GM19438 (cell line): ENCODE measurements at regions not wholly inside any gene's neighbourhood (a gene's known extent, or its start where the extent isn't known, plus 50 kb on each side); places are given as distances from the start of the nearest gene placed in this dataset.

Source experiments
- ATAC-seq: cut with Tn5 transposase; IDR thresholded peaks from one replicate; pipeline ENCODE4 v1.9.1; 2021; ENCODE audit warnings: low read depth; ENCODE audit not compliant: unreplicated experiment

DNA sequence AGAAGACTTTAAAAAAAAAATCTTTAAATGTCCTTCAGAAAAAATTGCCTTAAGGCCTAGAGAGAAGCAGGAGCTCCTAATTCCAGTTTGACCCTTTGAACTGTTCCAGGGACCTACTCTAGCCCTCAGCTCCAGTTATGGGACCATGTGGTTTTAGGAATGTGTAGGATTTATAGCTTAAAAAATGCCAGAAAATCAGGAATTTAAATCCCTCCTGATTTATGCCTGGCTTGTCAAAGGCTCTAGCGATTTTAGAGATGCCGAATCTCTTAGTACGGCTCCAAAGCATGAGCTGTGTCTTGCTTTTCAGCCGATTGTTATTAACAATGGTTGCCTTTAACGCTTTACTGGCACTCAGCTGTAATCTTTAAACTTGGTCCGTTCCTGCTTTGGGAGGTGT, 130.6 kb upstream of the NPVF start:
- ATAC-seq, result no peak

DNA sequence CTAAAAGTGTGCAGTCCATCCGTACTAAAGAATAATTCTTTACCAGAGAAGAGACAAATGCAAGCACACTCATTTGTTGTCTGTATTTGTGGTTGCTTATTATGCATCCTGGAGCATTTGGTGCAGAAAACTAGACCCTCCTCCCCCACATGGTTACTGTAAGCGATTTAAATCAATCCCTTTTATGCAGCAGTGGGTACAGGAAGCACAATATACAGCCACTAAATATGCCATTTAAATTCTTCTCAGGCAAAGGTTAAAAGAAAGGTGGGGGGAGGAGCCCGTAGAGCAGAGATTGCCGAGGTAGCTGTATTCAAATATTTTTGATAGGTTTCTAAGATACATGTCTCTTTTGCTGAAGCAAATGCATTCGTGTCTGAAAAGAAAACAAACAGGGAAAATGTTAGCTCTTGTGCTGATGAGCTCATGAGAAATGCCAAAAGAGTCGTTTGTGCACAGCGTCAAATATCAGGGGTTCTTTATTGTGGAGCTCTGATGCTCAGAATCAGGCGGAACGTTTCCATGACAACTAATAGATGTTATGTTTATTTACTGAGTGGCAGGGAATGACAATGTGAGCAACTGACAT, 131.3 kb upstream of the NPVF start:
- ATAC-seq, result no peak

DNA sequence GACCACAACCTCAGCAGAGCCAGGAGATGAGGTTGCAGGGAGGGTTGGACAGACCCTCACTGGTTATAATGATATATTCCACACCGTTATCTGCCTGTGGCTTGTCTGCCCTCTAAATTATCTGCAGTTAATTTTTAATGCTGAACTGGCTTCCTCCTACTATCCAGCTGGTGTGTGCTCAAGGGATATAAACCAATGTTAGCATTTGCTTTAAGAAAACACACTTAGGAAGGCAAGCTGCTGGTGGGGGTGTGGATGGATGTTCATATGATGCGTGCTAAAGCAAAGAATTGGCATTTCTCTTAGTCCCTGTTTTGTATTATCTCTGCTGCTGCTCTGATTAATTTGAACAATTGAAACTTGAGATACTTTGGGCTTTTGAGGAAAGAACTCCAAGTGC, 132.2 kb upstream of the NPVF start:
- ATAC-seq, result no peak

DNA sequence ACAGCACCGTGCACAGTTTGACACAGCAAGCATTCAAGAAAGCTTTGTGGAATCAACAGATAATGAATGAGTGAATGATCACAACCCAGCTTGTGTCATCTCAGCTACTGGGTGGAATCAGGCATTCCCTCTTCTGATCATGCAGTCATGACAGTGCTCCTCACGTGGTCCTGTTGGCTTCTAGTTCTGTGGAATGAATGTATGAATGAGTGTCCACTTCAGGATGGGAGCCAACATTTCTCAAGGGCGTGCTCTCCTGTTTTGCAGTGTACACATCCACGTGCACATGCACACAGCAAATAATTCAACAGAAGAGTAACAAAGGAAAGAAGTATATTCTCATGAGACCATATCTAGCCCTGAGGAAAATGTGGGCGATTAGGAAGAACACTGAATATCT, 133.1 kb upstream of the NPVF start:
- no peak for ATAC-seq

DNA sequence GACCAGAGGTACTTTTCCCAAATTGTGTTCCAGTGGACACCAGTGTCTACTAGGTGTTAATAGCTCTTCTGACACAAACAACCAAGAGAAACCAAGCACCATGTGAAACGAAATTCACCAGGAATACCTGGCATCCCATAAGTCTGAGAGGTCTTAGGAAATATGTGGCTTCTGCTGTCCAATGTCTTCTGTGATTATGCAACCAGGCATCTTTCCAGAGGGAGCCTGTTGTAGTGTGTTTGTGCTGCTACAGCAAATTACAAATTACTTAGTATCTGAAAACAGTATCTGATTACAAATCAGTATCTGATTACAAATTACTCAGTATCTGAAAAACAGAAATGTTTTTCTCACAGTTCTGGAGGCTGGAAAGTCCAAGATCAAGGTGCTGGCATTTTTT, 133.6 kb upstream of the NPVF start:
- ATAC-seq, result no peak

DNA sequence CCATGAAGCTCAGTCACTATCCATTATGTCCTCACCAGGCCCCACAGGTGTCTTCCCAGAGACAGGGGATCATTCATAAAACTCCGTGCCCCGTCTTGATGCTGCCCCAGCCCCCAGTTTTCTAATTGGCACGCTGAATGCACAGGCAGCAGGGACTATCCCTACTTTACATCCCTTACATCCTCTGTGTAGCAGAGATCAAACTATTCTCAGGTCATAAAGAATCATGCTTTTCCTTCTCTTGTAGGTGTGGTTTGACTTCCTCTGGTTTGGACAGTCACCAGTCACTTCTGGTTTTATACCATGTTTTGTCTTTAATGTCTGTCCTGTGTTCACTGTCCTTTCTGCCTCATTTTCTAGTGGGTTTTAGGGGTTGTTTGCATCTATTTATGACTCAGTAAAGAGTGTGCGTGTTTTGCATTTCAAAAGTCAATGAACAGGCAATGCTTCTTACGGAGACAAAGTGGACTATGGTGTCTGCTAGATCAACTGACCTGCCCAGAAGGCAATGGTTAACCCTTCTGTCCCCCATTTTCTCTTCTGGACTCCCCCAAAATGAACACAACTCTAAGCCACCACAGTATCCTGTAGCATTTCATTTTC, 140.4 kb upstream of the NPVF start:
- ATAC-seq, result no peak

DNA sequence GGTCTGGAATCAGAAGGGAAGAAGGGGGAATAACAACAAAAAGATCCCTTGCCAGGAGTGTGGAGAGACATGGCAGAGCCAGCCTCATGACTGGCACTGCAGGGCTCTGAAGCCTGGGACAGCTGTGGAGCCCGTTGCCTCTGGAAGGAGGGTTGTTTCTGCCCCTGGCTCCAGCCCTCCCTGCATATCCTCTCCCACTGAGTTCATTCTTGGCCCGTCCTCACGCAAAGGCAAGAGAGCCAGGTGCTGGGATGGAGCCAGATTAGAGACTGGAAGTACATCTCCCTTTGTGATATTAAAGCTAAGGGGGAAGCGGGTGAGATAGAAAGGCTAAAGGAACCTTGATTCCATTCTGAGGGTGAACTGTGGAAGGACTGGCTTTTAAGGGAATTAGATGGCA, 141.5 kb upstream of the NPVF start:
- ATAC-seq, result no peak

DNA sequence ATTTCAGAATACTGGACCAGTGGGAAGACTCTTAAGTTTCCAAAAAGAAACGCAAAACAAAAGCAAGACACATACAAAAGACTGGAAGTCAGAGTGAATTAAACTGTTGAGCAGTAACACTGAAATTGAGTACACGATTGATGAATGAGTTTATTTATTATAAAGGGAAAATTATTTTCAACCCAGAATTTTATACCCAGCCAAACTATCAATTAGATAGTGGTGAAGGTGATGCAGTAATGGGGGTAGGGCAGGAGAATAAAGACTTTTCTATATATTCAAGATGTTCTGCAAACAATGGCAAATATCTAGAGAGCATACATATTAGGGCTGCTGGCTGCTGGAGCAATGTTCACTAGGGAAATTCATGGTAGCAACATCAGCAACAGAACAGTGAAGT, 143.7 kb upstream of the NPVF start:
- ATAC-seq, result no peak

DNA sequence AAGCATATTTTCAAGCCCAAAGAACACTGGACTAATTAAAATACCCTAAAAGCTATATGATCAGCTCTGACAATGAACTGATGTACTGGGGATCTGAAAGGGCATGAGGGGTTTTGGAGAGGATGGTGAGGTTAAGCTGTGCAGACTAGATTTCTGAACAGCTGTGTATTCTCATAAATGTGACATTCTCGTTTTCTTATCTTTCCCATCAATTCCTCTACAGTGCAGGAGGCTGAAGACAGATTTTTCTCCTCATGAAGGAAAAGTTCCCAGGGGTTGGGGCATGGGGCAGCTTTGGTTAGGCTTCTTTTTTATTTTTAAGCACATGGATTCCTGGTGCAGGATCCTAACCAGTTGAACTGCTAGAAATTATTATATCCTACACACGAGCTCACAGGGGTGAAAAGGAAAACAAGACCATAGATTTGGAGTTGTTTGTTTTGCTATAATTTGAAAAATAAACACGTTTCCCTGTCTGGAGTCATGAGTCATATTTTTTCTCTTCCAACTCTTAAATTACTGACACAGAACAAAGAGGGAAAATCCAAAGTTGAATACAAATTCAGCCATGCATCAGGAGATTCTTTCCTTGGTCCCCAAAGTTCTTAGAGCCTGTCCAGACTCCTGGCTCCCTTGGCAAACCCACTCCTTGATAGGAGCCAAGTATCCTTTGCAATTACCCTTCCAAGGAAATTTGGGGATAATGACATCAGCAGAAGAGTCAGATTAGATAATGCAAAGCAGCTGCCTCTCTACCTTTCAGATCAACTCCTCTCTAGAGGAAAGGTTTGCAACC, 147.7 kb upstream of the NPVF start:
- ATAC-seq, result no peak

DNA sequence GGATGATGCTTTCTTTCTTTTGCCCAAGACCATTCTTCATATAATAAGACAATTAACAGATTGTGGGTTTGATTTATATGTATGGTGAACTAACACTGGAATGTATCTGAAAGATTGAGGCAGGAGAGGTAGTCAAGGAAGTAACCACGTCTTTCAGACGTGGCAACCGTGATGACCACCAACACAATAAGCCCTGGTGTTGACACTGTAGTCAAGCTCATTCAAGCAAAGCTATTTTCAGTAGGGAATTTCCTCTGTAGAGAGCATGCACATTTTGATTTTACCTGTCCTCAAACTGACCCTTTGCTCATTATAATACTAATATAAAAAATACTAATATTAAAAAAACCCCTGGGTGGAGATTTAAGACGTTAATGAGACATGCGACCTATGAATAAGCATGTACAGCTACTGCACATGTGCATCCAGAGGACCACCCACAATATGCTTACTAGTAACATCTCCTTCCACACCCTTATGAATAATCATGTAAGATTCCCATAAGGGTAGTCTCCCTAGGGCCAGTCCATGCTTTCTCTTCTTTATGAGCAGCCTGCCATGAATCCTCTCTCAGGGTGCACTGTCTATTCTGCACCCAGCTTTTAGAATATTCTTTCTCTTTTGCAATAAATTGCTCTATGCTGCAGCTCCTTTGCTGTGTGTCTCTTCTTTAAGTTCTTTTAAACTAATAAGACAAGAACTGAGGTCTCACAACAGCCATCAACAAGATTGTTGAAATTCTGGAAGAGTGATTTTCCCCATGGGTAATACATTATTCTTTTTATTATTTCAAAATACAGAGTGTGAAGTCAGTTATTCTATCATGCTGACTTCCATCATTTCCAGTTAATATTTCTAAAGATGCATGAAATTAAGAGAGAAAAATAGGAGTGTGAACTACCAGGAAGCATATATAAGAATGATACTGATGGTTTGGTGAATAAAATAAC, 151.3 kb upstream of the NPVF start:
- ATAC-seq, result no peak

DNA sequence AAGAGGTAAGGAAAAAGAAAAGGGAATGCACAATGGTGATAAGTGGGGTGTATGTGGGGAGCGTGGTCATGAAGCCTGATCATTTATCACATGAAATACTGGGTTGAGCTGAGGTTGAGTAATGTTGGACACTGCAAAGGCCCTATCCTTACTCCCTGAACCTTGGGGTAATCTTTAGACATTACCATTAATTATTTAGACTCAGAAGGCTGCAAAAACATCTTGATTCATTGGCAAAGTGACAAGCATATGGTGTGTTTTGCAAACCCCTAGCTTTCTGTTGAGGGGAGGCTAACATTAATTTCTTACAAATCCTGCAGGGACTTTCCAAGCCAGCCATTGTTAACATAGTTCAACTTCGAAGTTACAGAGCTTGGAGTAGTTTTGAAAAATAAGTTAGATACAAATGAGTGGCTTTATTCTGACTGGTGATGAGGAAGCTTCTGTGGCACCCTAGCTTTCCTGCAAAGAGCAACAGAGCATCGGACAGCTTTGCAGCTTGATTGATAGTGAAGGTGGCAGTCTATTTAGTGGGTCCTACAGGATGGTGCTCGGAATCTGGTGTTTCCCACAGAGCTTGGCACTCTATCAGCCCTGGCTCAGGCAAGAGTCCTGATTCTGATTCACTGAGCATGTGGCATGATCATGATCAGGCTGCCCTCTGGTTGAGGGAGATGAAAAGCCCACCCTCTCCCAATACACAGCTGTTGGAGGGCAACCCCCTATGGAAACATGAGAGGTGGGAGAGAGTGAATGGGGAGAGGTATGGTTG, 153.7 kb upstream of the NPVF start:
- ATAC-seq, result no peak

DNA sequence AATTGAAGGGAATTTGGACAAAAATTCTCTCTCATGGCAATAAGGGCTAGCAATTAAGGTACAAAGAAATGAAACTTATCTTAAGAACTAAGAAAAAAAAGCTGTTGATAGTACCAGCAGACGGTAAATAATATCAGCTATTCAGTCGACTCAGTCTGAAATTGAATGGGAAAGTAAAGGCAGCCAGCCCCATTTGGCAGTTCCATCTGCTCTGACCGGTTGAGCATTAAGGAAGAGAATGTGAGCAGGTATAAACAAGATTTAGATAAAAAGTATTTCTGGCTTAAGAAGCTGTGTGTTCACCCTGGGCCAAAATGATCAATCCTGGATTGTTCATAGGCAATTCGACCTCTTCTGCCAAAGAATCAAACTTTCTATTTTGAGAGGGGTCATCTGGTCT, 154.6 kb upstream of the NPVF start:
- no peak for ATAC-seq

DNA sequence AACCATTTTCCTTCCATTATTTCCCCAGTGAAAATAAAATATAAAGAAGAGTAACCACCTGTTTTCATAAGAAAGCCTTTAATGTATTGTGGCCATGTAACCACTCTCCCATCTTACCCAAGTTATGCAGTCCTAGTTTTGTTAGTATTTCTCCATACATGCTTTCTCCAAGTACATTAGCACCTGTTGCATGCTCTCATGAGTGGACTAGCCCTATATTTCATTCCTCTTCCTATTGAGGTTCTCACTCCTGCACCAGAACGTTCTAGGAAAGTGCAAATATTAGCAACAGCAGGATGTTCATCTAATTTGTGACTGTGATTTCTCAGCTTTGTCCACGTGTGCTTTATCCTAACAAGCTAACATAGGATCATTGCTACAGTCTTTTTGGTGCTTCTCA, 155.1 kb upstream of the NPVF start:
- no peak for ATAC-seq

DNA sequence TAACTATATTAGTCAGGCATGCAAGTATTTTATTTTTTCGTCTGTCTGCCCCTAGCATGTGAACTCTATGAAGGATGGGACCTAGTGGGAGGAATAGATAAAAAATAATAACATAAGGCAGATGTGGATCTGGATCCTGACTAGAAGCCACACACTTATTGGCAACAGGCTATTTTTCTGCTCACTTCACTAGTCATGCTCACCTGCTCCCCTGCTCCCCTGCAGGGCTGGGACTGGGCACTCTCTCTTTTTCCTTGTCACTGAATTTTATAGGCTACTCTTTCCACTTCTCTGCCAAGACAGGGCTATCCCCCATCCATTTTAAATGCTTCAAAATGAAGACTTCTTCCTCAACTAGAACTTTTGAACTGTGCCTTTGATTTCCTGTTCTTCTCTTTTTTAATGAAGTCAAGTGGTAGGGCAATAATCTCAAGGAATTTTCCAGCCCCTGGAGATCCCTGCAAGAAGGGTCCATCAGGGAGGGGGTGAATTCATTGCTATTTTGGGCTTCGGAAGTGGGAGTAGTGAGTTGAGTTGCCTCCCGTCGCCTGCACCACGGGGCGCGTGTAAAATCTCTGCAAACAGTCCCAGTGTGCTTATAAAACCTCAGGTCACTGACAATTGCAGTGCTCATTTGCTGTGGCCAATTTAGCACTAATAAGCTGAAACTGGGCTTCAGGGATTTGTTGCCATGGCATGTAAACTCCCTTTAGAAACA, 156.7 kb upstream of the NPVF start:
- ATAC-seq, result no peak

DNA sequence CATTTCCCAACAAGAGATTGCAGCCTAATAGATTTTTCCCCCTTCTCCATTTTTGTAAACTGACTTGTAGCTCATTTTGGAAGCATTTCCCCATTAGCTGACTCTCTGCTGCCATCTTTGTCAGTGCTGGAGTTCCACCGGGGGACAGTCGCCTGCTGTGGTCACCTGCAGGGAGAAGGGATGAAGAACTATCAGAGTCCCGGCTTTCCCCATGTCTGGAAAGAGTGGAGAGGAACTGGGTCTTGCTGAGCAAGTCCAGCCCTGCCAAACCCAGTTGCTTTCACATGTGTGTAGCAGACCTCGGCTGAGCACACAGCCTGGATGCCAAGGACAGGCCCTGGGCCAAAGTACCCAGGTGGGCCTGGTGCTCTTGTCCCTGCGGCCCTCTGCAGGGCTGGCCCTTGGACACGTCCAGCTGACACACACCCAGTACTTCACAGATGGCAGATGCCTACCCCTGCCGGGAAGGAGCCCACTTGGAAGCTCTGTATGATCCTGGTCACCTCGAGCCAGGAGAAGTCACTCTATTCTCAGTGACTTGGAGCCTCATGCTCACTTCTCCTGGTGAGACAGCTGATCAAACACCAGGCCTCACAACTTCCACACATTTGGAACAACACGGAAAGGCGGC, 157.3 kb upstream of the NPVF start:
- ATAC-seq, result no peak

DNA sequence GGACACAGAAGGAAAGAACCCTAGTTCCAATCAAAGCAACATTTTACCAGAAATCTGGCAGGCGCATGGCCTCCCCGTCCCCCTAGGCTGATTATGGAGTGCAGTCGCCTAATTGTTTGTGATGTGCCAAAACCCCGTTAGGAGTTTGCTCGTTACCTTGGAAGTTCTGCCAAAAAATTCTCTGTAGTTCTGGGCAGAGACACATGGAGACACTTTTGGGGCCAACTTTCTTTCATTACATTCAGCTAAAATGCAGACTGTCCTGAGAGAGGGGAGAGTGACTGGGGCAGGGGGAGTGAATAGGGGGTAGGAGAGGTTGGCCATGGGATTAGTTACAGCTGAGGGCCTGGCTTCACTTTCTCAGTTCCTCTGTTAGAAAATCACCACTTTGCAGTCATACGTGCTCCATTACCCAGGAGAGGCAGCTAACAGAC, 158.0 kb upstream of the NPVF start:
- ATAC-seq, result no peak

DNA sequence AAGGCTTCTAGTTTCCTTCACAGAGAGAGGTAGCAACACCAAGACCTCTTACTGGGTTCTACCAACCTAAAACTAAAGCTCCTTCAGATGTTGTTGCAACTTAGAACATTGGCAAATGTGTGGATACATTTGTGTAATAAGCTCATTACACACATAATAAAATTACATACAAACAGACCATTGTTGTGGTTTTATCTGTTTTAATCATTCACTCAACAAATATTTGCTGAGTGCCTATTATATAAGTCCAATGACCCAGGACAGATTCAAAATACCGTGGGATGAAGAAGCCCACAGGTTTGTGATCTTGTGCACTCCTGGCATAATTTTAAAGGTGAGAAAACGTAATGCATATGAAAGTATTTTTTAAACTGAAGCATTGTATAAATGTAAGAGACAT, 160.4 kb upstream of the NPVF start:
- no peak for ATAC-seq

DNA sequence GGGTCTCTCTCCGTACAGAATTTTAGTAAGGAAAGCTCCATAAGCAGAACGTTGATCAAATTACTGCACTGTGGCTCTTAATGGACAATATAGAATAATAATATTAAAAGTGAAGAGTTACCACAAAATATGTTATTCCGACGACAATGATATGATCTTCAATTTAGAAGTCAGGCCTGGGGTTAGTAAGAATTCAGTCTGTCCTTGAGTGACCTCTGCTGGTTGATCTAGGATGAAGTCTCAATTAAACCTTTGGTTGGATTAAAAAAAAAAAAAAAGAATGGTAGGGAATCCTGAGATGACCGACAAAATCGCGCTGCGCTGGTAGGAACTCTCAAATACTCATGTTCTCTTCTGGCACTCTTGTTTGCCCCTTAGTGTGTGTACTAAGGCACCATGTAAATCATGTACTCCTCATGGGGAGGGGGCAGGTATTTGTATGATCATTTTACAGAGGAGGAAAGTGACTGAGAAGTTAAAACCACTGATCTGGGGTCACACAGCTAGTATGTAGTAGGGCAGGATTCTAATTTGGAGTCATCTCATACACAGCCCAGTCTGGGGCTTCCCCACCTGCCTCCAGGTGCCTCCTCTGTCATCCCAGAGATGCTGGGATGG, 161.3 kb upstream of the NPVF start:
- ATAC-seq, result no peak
